GM19397 (cell line): ENCODE measurements at regions not wholly inside any gene's neighbourhood (a gene's known extent, or its start where the extent isn't known, plus 50 kb on each side); places are given as distances from the start of the nearest gene placed in this dataset.
"Not testable (repeated sequence)": the region's sequence is repeated elsewhere in the genome, so short reads cannot be mapped to it uniquely, and the experiment has no call there.

Experiments used
- ATAC-seq: cut with Tn5 transposase; IDR thresholded peaks from one replicate; pipeline ENCODE4 v1.9.1; 2021; ENCODE audit warnings: mild to moderate bottlenecking, moderate library complexity; ENCODE audit not compliant: unreplicated experiment

DNA sequence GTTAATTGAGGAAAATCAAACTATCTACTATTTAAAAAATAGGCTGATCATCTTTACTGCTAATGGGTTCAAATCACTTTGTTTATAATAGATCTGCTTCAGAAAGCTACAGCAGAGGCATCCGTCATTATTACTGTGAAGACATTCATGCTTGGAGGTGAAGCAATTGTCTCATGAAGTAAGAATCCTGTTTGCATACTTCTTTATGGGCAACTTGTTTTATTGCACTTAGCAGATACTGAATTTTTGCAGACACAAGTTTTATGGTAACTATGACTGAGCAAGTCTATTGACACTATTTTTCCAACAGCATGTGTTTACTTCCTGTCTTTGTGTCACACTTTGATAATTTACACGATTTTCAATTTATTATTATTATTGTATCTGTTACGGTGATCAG lies 573.9 kb downstream of the RFPL4B start:
- ATAC-seq = no peak

DNA sequence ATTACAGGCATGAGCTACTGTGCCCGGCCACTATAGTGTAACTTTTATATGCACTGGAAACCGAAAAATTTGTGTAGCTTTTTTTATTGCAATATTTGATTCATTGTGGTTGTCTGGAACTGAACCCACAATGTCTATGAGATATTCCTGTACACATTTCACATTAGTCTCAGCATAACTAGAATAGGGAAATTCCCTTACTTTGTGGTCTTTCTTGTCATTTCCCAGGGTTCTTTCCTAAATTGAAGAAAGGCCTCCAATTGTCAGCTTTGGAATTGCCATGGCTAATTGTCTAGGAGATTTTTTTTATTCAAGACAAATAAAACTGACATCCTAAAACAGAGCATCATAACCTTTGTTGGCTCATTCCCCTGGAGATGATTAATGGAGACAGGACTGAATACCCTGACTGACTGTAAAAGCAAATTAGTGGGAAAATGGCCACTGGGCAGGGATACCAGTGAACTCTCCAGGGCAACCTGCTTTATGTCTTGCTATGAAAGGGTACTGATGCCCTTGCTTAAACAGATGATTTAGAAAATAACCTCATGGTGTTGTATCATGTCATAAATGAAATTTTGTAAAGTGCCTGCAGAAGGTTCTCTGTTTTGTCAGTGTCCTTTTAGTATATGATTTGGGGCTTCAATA lies 576.9 kb downstream of the RFPL4B start:
- no peak for ATAC-seq

DNA sequence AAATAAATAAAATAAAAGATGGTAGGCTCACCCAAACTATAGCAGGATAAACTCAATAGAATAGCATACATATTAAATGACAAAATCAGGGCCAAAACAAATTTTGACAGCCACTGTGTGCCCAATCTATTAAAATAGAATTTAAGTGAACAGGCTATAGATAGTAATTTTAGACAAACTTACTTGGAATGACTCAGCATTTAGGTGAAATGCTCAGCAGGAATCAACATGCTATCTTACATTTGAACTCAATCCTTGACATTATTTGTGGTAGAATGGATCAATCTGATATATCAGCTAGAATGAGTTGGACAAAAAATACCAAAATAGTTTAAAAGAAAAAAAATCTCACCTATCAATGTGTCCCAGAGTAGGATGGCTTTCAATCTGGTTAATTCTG lies 578.6 kb downstream of the RFPL4B start:
- ATAC-seq = no peak

DNA sequence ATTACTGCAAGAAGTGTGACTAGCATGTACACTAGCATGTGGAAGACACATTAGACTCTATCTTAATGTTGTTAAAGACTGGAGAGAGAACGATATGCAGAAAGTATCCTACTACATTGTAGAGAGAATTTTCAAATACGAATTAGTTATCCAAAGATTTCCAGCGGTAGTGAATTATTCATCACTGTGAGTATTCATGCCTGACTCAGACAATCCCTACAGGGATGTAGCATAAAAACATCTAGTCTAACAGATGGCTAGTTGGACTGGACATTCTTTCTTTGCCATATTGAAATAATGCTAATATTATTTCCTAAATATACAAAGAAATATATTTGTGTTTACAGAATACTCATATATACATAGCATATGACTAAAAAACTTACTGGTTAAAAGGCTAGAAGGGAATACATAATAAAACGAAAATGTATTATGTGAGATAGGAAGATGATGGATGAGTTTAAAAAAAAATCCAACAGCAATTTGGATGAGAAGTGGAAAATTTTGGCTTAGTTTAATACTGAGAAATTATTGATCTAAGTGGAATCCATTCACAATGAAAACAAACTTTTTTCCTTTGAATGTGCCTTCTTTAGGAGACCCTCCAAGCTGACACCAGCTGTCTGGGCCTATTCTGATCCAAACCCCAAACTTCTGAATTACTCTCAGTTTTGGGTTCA lies 580.7 kb downstream of the RFPL4B start:
- ATAC-seq = no peak

DNA sequence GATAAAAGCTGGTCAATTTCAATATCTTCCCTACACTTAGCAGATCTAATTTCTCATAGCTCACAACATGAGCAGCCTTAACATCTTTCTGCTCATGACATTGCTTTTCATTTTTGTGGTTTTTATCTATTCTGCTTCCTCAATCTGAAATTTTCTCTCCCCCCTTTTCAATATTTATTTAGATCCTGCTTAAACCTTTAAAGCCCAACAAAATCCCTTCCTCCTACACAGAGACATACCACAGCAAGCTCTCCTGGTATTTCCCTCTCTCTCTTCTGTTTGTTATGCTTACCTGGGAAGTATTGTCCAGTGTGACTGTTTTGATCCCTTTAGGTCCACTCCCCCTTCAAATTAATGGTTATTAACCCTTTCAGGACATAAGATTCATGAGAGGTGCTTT lies 582.5 kb downstream of the RFPL4B start:
- ATAC-seq = no peak

DNA sequence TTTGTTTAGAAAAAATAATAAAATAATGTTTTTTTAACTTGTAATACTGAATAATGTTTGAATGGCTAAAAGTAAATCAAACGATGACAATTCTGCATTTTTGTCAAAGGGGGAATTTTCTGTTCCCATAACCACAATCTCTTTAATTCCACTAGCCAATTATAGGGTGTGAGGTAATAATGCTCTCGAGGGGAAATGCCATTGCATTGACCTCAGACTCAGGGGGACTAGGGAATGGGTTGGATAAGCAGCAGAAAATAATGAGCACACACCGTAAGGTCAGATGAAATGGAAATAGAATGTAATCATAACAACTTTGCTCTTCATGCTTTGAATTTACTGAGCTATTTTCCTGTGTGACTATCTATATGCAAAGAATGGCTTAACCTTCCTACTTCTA lies 584.7 kb downstream of the RFPL4B start:
- no peak for ATAC-seq

DNA sequence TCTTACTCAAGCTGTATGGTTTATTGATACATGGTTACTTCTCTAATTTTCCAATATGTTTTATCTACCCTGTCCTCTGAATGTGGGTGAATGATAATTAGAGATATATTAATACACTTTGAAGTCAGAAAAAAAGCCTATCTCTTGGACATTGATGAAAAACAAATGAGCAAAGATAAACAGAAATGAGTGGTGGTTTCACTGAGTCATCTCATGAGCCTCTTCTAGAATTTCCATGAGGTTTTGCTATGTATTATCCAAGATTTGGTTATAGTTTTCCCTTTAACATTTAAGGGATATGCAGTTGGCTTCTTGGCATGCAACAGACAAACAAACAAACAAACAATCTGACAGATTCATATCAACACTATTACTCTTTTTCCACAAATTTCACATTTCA lies 586.8 kb downstream of the RFPL4B start:
- no peak for ATAC-seq

DNA sequence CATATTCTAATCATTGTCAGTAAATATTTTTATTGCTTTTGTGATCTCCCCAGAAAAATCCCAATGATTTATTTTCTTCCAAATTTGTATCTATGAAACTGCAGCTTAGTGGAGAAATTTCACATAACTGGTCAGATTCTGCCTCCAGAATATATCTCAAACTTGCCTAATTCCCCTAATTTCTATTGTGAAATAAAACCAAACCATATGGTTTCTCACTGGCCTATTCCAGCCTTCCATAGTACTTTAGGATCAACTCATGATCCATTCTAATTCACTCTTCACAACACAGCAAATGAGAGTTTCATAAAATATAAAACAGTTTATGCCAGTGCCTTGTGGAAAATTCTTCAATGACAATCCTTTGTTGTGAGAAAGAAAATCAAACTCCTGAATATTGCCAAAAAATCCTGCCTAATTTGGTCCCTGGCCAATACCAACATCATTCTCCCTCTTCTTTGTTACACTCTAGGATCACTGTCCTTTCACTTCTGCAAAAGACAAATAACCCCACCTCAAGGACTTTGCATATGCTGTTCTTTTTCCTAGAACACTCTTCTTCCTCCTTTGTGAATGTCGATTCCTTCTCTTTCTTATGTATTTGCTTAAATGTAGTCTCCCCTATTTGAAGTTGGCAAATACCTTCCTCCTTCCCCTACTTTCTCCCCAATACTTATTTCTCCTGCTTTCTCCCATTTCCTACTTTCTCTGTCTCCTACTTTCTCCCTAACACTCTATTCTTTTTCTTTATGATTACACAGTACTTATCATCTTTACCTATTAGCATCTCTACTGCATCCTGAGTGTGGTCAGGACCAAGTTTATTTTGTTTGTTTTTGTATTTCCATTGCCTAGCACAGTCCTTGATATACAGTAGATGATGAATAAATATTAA lies 587.5 kb downstream of the RFPL4B start:
- no peak for ATAC-seq

DNA sequence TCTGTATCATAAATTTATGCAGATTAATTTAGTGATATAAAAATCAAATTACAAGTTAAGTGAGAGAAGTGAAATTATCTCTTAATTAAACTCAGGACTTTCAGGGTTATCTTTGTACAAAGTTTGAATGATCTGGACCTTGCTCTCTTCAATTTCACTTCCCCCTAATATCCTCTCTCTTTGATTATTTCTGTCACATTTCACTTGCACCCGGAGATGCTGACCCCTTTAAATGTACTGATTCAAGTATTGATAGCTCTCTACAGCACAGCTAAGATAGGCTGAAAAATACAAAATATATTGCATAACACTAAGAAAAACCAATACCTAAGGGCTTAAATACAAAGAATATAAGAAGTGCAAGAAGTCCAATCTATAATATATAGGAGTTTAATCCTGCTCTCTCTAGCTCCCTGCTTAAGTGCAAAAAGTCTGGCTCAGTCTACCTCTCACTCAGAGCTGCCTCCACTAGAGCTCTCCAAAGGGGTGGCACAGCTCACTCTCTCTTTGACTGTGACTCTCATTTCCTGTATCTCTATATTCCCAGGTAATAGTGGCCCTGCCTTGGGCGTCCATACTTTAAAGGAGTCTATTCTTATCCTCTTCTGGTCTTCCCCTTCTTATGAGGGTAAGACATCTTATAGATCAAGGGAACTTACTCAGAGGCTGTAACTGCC lies 588.4 kb downstream of the RFPL4B start:
- no peak for ATAC-seq

DNA sequence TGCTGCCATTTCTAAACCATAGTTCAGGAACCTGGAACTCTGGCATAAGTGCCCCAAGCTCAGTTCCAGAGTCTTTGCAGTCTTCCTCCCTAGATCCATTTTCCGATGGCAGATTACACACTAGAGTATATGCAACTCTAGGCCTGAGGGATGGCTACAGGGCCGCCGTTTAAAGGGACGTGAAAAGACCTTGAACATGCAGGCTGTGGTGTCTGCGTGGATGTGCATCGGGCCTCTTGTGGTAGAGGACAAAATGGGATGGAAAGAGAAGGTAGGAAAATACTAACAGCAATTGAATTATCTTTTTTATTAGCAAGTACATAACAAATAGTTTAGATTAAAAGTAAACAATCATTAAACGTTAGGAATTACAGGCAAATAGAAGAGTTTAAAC lies 588.9 kb downstream of the RFPL4B start:
- ATAC-seq = no peak

DNA sequence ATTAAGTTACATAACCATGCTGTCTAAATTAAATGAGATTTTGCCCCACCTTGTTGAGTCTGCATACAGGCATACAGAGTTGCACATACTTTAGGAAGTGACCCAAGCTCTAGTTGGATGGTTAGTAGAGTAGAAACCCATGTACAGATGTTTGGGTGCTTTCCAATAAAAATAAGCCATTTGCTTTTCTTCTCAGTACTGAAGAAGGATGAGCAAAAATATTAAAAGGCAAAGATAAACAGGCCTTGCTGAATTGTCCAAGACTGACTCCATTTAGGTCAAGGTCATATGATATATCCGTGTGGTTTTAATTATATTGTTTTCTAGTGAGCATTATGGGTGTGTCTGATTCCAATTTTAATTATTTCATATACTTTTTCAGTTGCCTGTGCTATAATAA lies 589.4 kb downstream of the RFPL4B start:
- no peak for ATAC-seq

DNA sequence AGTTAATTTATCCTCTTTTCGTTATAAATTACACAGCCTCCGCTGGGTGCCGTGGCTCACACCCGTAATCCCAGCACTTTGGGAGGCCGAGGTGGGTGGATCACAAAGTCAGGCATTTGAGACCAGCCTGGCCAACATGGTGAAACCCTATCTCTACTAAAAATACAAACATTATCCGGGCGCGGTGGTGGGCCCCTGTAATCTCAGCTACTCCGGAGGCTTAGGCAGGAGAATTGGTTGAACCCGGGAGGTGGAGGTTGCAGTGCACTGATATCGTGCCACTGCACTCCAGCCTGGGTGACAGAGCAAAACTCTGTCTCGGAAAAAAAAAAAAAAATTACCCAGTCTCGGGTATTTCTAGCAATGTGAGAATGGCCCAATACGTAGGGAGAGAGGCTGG lies 590.6 kb downstream of the RFPL4B start:
- not testable (repeated sequence) for ATAC-seq

DNA sequence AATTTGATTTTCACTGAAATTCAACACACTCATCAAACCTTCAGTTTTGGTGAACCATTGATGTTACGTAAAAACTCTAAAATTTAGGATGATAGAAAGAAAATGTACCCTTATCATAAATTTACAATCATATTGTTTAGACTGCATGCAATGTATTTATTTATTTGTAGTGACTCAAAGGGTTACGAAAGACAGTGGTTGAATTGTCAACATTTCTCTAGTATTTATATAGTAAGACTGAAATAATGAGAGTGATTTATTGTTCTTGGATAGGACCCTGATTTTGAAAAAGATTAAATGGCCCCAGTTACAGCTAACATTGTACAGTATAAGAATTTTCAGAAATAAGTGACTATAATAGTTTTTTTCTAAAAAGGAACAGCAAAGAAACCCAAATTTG lies 591.5 kb downstream of the RFPL4B start:
- ATAC-seq = no peak

DNA sequence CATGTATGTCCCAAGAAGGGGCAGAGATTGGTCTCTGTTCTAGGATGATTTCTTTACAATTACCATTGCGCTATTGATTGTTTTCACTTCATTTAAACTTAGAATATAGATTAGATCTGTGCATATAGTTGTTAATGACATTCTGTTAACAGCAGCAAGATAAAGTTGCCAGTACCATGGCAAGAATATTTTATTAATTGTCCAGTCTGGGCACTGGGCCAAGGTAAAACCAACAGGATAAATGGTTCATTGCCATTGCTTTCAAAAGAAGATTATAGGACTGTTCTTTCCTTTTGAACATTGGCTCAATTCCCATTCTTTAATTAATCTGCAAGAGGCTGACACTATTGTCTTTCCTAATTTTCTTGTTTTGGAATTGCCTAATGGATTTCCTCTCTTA lies 592.4 kb downstream of the RFPL4B start:
- ATAC-seq = no peak

DNA sequence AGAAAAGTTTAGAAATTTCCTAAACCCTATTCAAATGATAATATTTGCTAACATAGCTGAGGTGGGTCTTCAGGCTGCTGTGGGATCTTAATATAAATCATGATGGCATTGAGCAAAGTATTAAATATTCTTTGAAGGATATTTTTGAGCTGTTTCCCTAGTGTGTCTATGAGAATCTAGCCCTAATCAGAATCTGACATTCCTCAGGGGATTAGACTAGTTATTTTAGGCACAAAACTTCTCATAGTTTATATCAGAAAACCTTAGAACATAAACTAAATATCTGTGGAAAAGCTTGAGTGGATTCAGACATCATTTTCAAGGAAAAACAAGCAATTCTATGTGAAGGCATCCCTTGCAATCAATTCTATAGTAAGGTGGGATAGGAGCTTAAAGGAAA lies 594.5 kb downstream of the RFPL4B start:
- no peak for ATAC-seq

DNA sequence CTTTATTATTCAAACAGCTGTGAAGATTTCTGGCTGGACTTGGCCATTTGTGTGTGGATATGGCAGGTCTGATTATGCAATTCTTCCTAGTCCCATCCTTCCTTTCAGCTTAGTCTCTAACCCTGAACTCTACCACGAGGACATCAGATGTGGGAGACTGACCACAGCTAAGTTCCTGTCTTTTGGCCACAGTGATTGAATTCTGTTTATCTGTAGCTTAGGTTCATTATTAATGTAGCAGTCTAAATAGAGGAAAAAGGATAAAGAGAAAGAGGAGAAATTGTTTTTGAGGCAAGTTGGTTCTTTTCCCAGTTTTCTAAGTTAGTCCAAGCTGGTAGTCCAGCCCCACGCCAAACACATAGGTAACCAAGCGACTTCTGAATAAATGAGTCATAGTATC lies 598.9 kb downstream of the RFPL4B start:
- no peak for ATAC-seq

DNA sequence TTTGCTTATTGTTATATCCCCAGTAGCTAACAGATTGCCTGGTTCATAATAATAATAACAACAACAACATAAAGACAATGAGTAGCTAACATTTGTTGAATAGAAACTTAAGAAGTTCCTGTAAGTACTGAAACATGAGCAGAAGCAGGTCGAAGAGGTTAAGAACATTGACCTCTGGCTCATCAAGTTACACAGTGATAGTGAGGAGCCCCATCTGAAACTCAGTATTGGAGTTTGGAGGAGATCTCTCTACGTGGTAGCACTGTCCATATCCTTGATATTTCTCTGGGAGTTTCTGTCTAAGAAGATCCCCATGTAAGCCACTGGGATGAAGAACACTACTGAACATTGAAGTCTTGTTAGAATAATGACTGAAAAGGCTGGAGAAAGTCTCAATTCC lies 600.4 kb downstream of the RFPL4B start:
- no peak for ATAC-seq

DNA sequence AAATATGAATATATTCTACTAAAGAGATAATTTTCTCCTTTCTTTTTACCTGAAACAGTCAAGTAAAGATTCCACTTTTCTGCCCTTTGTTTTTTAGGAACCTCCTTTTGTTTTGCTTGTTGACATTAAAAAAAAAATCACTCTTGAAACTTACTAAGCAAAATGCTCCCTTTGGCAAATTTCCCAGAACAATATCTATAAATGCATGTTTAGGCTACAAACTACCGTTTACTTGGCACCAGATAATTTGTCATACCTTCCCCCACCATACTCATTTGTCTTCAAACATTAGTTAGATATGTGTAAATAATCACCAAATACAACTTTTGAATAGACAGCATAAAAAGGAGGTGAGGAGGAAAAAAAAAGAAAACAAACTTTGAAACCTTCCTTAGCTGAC lies 604.7 kb downstream of the RFPL4B start:
- no peak for ATAC-seq

DNA sequence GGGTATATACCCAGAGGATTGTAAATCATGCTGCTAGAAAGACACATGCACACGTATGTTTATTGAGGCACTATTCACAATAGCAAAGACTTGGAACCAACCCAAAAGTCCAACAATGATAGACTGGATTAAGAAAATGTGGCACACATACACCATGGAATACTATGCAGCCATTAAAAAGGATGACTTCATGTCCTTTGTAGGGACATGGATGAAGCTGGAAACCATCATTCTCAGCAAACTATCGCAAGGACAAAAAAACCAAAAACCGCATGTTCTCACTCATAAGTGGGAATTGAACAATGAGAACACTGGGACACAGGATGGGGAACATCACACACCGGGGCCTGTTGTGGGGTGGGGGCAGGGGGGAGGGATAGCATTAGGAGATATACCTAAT lies 608.6 kb downstream of the RFPL4B start:
- not testable (repeated sequence) for ATAC-seq

DNA sequence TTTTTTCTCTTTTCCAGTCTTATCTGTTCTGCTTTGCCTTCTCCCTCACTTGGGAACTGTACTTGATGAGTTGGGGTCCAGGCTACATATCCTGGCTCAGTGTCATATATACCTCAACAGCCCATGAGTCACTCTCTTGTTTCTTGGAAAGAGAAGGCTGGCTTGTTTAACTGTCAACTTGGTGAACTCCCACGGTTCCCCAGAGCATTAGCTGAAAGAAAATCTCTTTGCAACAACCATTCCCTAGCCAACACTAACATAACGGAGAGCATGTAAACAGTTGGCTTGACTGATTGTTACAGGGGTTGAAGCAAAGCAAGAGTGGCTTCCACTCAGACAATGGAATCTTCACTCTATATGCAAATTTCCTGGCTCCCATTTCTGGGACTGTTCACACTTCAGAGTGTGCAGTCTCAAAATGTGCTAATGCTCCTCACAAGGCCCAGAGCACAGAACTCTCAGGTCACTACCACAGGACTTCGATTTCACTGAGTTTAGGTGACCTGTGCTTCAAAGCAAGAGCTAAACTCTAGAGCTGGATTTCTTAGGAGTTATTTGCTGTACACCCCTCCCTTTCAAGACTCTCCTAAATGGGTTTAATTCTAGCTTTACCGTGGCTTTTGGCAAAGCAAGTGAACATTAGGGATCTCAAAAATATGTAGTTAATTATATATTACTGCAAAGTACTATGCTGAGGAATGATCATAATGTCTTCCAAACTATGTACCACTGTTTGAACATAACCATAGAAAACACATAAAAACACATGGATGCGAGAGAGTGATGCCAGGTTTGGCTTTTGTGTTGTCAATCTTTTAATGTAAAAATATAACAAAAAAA lies 609.8 kb downstream of the RFPL4B start:
- ATAC-seq = no peak

DNA sequence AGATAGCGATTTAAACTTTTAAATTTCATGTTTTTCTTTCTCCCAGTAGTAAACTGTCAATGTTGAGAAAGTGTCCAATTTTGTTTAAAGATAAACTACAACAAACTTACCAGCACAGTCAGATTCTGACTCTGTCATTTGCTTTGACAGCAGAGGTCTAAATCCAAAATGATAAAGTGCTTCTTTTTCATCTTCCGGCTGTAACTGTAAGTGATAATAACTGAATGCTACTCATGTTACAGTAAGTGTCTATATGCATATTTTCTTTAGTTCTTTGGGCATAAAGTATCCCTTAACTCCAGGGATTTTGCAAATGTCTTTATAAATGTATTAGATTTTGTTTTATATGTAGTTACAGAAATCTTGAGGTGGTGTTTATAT lies 610.4 kb downstream of the RFPL4B start:
- no peak for ATAC-seq
